GM10248 (cell line): ENCODE measurements at regions not wholly inside any gene's neighbourhood (a gene's known extent, or its start where the extent isn't known, plus 50 kb on each side); places are given as distances from the start of the nearest gene placed in this dataset.
"Not testable (repeated sequence)": the region's sequence is repeated elsewhere in the genome, so short reads cannot be mapped to it uniquely, and the experiment has no call there.

Source experiments
- CTCF ChIA-PET: fragments of 300-600 bp; sonication (Branson Sonifier 250); formaldehyde crosslinking; extraction: SDS; loops from one replicate; lab custom pipeline; 2021; ENCODE audit warnings: antibody characterized with exemption; lab: Yijun Ruan, JAX
- POLR2A ChIA-PET: fragments of 350-650 bp; sonication (Branson Sonifier 250); formaldehyde crosslinking; extraction: SDS; loops from one replicate; lab custom pipeline; 2020; ENCODE audit warnings: antibody characterized with exemption; lab: Yijun Ruan, JAX
- DNase-seq: peaks from one replicate; pipeline ENCODE4 v3.0.0; 2012; ENCODE audit errors: extremely low spot score
- TF ChIP-seq, protein P1 (sequence below): IDR thresholded peaks from 2 replicates; pipeline ENCODE4 v1.5.1; 2012; ENCODE audit warnings: mild to moderate bottlenecking, low read depth; ENCODE audit errors: extremely low read depth, missing control alignments, control extremely low read depth

DNA sequence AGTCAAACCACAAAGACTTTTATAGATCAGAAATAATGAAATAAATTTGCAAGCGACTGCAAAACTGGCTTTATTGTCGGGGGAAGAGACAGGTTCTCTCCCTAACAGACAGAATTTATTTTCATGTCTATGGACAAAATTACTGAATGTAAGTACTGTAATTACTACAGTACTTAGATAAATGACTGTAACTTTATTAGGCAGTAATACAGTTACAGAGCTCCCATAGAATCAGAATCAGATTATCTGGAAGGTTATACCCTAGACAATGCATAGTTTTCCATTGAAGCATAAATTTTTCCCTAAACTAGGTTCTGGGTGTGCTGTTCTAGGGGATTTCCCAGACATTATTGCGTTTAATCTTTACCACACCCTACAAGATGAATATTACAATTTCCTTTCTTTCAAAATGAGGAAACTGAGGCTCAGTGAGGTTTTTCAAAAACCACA lies 114.2 kb downstream of the C12orf75 start:
- CTCF ChIA-PET: no interaction called here
- TF ChIP-seq, protein P1, sequence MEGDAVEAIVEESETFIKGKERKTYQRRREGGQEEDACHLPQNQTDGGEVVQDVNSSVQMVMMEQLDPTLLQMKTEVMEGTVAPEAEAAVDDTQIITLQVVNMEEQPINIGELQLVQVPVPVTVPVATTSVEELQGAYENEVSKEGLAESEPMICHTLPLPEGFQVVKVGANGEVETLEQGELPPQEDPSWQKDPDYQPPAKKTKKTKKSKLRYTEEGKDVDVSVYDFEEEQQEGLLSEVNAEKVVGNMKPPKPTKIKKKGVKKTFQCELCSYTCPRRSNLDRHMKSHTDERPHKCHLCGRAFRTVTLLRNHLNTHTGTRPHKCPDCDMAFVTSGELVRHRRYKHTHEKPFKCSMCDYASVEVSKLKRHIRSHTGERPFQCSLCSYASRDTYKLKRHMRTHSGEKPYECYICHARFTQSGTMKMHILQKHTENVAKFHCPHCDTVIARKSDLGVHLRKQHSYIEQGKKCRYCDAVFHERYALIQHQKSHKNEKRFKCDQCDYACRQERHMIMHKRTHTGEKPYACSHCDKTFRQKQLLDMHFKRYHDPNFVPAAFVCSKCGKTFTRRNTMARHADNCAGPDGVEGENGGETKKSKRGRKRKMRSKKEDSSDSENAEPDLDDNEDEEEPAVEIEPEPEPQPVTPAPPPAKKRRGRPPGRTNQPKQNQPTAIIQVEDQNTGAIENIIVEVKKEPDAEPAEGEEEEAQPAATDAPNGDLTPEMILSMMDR: no peak
- POLR2A ChIA-PET: no interaction called here
- DNase-seq: no peak

DNA sequence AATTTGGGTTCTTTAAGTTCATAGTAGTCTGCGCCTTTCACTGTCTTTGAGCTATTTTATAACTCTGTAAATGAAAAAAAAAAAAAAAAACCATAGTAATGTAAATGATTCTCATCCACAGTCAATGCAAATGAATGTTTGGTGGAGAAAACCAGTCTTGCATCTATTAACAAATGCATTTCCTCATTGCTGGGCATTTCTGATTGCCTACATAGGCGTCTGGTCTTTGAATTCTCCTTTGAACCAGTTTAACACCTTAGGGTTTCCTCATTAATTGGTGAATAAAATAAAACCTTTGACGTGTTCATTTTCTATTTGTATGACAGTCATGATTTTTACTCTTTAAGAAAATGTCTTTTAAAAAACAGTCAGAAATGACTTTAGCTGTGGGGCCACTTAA lies 114.8 kb downstream of the C12orf75 start:
- ChIA-PET POLR2A (no interaction called here), CTCF (no interaction called here)
- TF ChIP-seq, protein P1: no peak
- DNase-seq: no peak

DNA sequence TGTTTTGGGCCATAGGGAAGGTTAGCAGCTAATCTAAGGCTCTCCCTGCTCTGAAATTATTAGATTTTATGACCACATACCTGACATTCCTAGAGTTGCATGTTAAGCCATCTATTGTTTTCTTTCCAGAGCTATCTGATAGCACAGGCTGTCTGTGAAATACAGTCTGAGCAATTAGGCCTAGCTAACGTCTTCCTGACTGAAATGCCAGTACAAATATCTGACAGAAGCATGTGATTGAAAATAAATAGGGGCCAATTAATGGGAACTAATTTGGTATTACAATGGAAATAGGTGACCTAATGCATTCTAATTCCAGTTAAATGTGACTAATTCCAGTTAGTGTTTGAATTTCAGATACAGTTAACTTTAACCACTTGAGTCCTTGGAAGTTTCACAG lies 115.2 kb downstream of the C12orf75 start:
- ChIA-PET POLR2A (no interaction called here), CTCF (interaction anchor here (1.1 kb wide), 1 partner anchor 25 kb away, joined by 3 read pairs; no protein-coding TSS in a partner anchor)
- TF ChIP-seq, protein P1: no peak
- DNase-seq: no peak

DNA sequence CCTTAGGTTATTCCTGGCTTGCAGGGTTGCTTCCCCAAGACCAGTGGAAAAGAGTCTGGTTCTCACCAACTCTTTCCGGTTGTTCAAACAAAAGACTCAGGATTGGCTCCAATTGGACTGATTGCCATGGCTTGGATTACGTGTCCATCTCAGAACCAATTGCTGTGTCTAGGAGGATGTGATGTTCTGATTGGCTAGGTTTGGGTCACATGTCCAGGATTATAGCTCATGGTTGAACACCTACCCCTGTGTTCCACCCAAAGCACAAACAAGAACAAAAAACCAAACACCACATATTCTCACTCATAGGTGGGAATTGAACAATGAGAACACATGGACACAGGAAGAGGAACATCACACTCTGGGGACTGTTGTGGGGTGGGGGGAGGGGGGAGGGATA lies 116.0 kb downstream of the C12orf75 start:
- POLR2A ChIA-PET, DNase-seq: not testable (repeated sequence)
- CTCF ChIA-PET: interaction anchor here (1.1 kb wide), 1 partner anchor 26 kb away, joined by 3 read pairs; no protein-coding TSS in a partner anchor

DNA sequence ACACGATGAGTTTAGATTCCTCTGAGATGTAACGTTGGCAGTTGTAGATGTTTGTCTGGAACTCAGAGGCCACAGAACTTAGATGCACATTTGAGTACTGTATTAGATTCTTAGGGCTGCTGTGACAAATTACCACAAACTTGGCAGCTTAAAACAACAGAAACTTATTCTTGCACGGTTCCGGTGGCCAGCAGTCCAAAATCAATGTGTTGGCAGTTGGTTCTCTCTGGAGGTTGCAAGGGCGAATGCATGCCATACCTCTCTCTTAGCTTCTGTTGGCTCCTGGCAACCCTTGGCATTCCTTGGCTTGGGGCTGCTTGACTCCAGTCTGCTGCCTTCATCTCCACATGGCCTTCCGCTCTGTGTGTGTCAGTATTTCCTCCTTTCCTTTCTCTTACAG lies 118.9 kb downstream of the C12orf75 start:
- TF ChIP-seq, protein P1: no peak
- CTCF ChIA-PET: interaction anchor here (0.9 kb wide), 1 partner anchor 10 kb away, joined by 3 read pairs; no protein-coding TSS in a partner anchor

DNA sequence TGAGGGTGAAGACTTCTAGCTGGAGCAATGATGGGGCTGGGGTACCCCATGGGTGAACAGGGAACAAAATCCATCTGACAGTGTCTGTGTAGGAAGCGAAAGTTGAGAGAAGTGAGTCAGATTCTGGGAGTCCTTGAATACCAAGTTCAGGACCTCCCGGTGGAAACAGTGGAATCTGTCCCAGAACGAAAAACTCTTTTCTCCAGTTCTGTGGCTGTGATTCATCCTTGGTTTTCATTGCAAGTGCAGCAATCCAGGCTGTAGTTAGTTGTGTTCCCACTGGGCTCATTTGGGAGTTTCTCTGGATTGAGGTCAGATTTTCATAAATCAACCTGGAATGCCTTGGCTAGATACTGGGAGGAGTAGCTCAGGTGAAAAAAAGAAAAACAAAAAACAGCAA lies 120.7 kb downstream of the C12orf75 start:
- DNase-seq: no peak
- CTCF ChIA-PET: no interaction called here
- TF ChIP-seq, protein P1: no peak
- POLR2A ChIA-PET: no interaction called here

More for the DNA sequence above, 118.9 kb downstream of the C12orf75 start:
- DNase-seq: no peak
- POLR2A ChIA-PET: no interaction called here

DNA sequence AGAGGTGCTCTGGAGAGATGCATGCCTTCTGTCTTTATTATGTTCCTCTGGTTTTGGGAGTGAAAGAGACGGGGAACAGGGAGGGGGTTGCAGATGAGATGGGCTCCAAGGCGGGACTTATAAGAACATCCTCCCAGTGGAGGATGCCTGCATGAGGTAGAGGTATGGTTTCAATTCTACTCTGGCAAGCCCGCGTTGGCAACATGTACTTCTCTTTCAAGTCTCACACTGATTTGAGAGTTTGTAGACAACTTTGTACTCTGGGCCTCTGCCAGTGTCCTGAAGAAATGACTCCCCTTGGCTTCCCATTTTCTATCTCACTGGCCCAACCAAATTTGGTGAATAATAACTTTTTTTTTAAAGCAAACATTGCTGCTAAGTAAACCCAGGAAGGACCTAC lies 121.3 kb downstream of the C12orf75 start:
- TF ChIP-seq, protein P1: no peak
- POLR2A ChIA-PET: no interaction called here
- DNase-seq: no peak
- CTCF ChIA-PET: no interaction called here
